H1 (cell line): ENCODE measurements at regions not wholly inside any gene's neighbourhood (a gene's known extent, or its start where the extent isn't known, plus 50 kb on each side); places are given as distances from the start of the nearest gene placed in this dataset.

Source experiments
- CTCF ChIP-seq, 3 experiments: IDR thresholded peaks; 1 replicate in 2 of 3; 2 replicates in 1 of 3; pipeline versions ENCODE4 v1.5.1 to v1.6.1; 2011; ENCODE audit warnings: low read length in 3 of 3, mild to moderate bottlenecking in 3 of 3, inconsistent platforms in 2 of 3, low read depth in 1 of 3, moderate library complexity in 1 of 3; ENCODE audit not compliant: insufficient read depth in 1 of 3; ENCODE audit errors: control extremely low read depth in 1 of 3
- E2F6 ChIP-seq: IDR thresholded peaks from 2 replicates; pipeline ENCODE4 v1.6.1; 2012; ENCODE audit warnings: inconsistent platforms
- HDAC6 ChIP-seq: IDR thresholded peaks from one replicate; pipeline ENCODE4 v1.7.1; 2012; ENCODE audit warnings: low read depth, mild to moderate bottlenecking, inconsistent platforms, low read length, moderate library complexity
- JUN ChIP-seq: IDR thresholded peaks from 2 replicates; pipeline ENCODE4 v1.6.1; 2011; ENCODE audit warnings: low read depth, mild to moderate bottlenecking, improper control_type of control experiment, low read length
- POLR2A ChIP-seq, 2 experiments: IDR thresholded peaks; 1 replicate in 1 of 2; 2 replicates in 1 of 2; pipeline ENCODE4 v1.6.1; 2011; ENCODE audit warnings: low read depth in 2 of 2, low read length in 2 of 2, mild to moderate bottlenecking in 2 of 2; ENCODE audit errors: control extremely low read depth in 1 of 2
- RBBP5 ChIP-seq: IDR thresholded peaks from 2 replicates; pipeline ENCODE4 v1.7.1; 2012; ENCODE audit warnings: low read depth, mild to moderate bottlenecking, inconsistent platforms, low read length, moderate library complexity, borderline replicate concordance
- YY1 ChIP-seq: IDR thresholded peaks from 2 replicates; pipeline ENCODE4 v1.6.1; 2011; ENCODE audit warnings: low read depth, mild to moderate bottlenecking, low read length

GRCh38 chr2:207224381-207224780 is 58.6 kb upstream of the KLF7 start (continued):
- TF ChIP-seq CTCF (IDR thresholded peaks at IDR 0.05; ENCODE audit: control extremely low read depth in 1 of 3, insufficient read depth in 1 of 3, low read depth in 1 of 3, low read length in 3 of 3) (no peak), YY1 (no peak), E2F6 (no peak), POLR2A (IDR thresholded peaks at IDR 0.05; ENCODE audit: control extremely low read depth in 1 of 2, low read depth in 2 of 2, low read length in 2 of 2) (no peak), JUN (no peak), HDAC6 (no peak), RBBP5 (no peak)
